Activated CD8-positive, alpha-beta memory T cell treated with anti-CD3 and anti-CD28 coated beads for 24 hours (primary cell): ENCODE measurements at regions not wholly inside any gene's neighbourhood (a gene's known extent, or its start where the extent isn't known, plus 50 kb on each side); places are given as distances from the start of the nearest gene placed in this dataset.
"Not testable (repeated sequence)": the region's sequence is repeated elsewhere in the genome, so short reads cannot be mapped to it uniquely, and the experiment has no call there.

Source experiments
- DNase-seq: peaks from one replicate; pipeline ENCODE4 v3.0.0-alpha.2; 2020

DNA sequence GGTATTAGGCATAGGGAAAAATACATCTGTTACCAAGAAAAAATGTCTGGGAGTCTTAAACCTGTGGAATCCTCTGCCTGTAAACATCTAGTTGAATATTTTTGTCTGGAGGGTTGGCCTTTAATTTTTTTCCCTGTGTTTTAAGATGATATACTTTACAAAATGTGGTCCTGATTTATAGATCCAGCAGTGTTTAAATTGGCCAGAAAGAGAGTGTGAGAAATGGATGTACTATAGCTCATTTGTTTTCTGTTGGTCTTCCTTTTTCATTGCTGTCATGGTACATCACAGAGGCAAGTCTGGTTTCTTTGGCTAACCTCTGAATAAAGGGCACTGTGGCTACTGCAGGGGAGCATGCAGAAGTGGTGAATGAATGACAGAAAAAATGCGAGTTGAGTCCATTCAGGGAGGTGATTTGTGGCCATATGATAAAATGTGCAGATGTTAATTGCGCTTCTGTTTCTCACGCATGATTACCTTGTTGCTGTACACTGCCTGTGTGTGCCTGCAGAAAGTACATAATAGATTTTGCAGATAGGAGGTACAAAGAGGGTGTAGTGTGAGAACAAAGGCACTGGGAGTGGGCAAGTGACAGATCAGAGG lies 150.0 kb downstream of the NFKBIZ start:
- no peak for DNase-seq

DNA sequence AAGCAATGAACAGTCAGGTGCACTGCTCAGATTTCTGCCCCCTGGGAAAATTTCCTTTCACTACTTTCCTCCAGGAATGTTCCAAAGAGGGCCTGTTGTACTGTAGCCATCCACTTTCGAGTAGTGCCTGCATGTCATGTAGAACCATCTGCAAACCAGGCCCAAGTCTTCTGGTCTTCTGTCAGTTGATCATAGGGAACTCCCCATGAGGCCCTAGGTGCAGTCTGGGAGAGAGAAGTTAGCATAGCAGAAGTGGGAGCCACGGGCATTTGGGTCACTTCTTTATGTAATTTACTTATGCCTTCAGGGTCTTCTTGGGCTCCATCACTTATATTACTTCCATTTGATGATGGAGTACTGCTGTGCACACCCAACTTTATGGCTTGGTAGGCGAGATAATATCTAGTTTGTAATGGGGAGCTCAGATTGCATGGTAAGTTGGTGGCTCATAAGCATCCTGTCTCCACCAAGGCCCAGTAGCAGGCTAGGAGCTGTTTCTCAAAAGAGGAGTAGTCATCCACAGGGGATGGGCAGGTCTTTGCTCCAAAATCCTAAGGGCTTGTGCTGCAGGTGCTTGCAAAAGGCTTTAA lies 151.4 kb downstream of the NFKBIZ start:
- no peak for DNase-seq

- no peak for DNase-seq
Observed at GRCh38 chr3:102002056-102002455, 152.7 kb downstream of the NFKBIZ start.

GRCh38 chr3:102004561-102004960 lies 155.2 kb downstream of the NFKBIZ start:
- DNase-seq = no peak

- no peak for DNase-seq
Observed at GRCh38 chr3:102005551-102005950, 156.2 kb downstream of the NFKBIZ start.

- no peak for DNase-seq
Observed at GRCh38 chr3:102006812-102007485, 157.6 kb downstream of the NFKBIZ start.

DNA sequence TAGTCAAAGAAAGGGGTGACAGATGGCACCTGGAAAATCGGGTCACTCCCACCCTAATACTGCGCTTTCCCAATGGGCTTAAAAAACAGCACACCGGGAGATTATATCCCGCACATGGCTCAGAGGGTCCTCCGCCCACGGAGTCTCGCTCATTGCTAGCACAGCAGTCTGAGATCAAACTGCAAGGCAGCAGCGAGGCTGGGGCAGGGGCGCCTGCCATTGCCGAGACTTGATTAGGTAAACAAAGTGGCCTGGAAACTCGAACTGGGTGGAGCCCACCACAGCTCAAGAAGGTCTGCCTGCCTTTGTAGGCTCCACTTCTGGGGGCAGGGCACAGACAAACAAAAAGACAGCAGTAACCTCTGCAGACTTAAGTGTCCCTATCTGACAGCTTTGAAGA lies 159.1 kb downstream of the NFKBIZ start:
- not testable (repeated sequence) for DNase-seq

DNA sequence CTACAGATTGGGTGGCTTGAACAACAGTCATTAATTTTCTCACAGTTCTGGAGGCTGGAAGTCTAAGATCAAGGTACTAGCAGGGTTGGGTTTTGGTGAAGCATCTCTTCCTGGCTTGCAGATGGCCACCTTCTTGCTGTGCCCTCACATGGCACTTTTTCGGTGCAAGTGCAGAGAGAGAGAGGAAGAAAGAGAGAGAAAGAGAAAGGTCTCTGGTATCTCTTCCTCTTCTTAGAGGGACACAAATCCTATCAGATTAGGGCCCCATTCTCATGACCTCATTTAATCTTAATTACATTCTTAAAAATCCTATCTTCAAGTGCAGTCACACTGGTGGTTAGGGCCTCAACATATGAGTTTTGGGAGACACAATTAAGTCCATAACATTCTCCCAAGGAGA lies 167.1 kb downstream of the NFKBIZ start:
- DNase-seq = no peak

GRCh38 chr3:102017784-102018183 lies 168.5 kb downstream of the NFKBIZ start:
- DNase-seq = no peak

DNA sequence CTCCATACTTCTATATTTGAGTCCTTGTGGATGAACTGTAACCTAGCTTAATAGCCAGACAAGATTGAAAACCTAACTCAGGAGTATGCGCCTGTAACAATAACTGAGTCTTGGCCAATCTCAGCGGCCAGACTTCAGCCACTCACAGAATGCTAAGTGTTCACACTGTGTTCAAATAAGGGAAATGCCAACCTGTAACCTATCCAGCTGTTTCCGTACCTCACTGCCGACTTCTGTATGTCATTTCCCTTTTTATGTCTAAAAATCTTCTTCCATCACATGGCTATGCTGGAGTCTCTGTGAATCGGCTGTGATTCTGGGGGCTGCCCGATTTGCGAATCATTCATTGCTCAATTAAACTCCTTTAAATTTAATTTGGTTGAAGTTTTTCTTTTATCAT lies 169.2 kb downstream of the NFKBIZ start:
- no peak for DNase-seq

DNA sequence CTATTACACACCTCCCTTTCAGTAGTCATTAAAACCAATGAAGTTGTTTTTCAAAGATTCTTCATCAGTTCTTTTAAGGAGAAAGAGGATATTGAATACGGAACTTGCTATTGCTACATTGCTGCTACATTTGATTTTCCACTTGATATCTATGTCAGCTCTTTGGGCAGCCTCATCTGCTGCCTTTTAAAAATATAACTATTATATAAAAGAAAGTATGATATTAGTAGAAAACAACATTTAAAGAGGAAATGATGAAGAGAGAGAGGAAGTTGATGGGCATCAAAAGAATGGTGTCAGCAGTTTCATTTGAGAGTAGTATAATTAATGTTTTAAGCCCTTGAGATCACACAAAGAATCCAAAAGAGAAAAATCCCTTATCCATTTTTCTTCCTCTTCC lies 171.4 kb downstream of the NFKBIZ start:
- DNase-seq = no peak

GRCh38 chr3:102024270-102024904 lies 175.1 kb downstream of the NFKBIZ start:
- no peak for DNase-seq

DNA sequence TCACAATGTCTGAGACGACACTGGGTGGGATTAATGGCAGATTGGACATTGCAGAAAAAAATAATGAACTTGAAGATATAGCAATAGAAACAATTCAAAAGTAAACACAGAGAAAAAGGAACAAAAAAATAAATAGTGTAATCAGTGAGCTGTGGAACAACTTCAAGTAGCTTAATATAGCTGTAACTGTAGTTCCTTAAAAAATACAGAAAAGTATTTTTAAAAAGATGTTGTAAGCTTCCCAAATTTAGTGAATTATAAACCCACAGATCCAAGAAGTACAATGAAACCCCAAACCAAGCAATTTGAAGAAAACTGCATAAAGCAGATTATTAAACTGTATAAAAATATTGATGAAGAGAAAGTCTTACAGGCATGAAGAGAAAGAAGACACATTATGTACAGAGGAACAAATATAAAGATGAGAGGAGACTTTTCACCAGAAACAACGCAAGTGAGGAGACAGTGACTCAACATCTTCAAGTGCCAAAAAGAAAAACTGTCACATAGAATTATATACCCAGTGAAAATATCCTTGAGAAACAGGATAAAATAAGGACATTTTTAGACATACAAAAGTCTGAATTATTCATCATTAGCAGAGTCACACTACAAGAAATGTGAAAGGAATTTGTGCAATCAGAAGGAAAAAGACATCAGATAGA lies 176.4 kb downstream of the NFKBIZ start:
- no peak for DNase-seq

GRCh38 chr3:102026656-102027055 lies 177.3 kb downstream of the NFKBIZ start:
- DNase-seq = no peak

DNA sequence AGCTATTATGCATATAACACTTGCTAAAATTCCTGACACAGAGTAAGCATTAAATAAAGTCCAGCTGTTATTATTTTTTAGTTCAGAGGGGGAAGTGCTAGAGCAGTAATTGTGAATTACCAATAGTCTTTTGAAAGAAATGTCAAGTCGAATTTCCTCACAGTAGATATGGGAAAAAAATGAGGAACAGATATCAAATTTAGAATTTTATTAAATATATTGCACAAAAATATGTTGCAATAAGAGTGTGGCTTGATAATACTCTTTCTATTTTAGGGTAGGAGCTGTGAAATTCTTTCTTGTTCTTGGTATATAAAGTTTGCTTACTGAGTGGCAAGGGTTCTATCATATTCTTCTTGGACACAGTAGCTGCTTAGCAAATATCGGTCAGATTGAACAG lies 181.3 kb downstream of the NFKBIZ start:
- DNase-seq = no peak

DNA sequence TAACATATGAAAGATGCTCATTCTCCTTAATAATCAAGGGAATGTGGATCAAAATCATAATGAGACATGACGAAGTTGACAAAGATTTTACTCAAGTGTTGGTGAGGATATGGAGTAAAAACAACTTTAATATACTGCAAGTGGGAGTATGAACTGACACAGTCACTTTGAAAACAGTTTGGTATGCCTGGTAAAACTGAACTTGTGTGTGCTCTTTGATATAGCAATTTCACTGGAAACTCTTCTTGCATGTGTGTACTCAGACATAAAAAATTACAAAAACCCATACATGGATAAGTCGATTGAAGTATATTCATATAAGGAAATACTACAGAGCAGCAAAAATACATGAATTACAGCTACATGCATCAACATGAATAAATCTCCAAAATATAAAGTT lies 182.5 kb downstream of the NFKBIZ start:
- DNase-seq = no peak

- no peak for DNase-seq
Observed at GRCh38 chr3:102032491-102033383, 183.4 kb downstream of the NFKBIZ start.

DNA sequence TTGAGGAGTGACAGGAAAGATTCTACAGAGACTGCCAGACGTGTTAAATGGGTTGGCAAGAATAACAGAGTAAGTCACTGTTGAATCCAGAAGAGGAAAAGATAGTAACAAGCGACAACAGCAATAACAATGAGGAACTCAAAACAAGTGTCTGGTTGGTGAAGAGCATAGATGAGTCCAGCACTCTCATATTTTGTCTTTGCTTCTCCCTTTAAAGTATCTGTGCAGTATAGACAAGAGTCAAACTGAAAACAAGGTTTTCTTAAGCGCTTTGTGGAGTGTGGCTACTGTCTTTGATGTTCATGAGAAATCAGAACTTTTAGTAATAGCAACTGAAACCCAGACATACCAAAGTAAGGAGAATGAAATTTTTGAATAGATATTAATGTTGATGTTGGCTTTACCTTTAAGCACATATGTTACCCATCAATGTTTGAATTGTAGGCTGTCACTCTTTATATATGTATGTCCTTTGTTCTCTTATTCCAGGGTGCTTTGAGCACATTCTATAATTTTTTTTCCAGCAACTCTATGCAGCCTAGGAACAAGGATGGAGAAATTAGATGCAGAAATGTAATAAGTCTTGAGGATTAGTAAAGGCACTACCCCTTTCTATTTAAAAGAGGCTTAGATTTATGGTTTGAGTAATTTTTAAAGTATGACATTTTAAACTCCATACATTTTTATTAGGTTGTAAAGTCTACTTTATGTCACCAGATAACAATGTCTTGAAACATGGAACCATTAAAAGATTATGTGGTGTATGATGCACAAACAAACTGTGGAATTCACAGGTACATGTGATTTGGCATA lies 185.5 kb downstream of the NFKBIZ start:
- DNase-seq = no peak

DNA sequence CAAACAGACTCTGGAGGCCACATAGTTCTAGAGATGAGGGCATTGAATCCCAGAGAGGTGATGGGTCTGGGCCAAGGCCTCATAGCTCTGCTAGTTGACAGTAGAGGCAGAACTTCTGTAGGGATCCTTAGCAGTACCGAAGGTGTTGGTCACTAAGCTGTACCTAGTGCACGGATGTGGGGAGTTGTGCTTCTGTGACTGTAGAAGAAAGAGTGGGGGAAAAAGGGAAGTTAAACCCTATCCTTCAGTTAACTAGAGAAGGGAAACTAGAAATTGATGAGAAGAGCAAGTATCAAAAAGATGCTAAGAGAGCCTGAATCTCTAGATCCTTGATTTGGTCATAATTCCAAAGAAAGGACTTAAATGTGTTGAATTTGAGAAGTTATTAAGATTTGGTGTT lies 186.7 kb downstream of the NFKBIZ start:
- no peak for DNase-seq

DNA sequence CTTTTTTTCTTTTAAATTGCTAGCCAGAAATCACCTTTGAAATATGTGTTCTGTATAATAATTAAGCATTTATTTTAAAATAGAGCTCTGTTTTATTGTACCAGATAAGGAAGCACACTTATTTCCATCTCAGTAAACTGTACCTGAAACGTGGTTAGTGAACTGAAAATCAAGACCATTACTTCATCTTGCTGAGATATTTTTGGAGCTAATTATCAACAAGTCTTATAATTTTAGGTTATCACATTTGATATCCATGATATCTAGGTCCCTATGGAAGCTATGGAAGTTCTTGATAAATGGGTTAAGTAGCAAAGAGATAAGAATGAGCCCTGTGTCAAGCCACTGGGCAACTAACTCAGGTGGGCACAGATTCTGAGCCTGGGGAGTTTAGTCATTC lies 187.2 kb downstream of the NFKBIZ start:
- no peak for DNase-seq

DNA sequence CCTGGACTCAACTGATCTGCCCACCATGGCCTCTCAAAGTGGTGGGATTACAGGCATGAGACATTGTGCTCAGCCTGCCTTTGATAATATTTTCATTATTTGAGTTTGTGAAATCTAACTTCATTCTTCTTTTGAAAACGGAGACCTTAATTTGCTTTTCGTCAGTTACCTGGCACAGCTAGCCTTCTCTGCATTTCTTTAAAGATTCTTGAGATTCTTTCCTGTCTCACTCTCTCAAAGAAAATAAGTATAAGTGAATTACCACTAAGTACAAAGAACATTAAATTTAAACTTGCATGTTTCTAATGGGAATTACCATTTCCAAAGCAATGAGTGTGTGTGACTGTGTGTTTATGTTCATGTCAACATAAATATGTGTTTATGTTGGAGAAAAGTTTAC lies 187.9 kb downstream of the NFKBIZ start:
- no peak for DNase-seq

GRCh38 chr3:102037791-102038190 lies 188.5 kb downstream of the NFKBIZ start:
- DNase-seq = no peak
